Esophagus muscularis mucosa (tissue), 3 donors: ENCODE measurements at regions not wholly inside any gene's neighbourhood (a gene's known extent, or its start where the extent isn't known, plus 50 kb on each side); places are given as distances from the start of the nearest gene placed in this dataset.

ENCODE experiments used
- POLR2A ChIP-seq: fragments of 450-650 bp; IDR thresholded peaks from one replicate; pipeline ENCODE4 v1.6.1; 2017; ENCODE audit warnings: antibody characterized with exemption, moderate library complexity, mild to moderate bottlenecking, low read depth
- POLR2AphosphoS5 ChIP-seq, 2 donors: sonication (generic); formaldehyde crosslinking; IDR thresholded peaks; one replicate each; pipeline ENCODE4 v1.6.1; 2017; ENCODE audit warnings: antibody characterized with exemption in 2 of 2
- TF ChIP-seq, protein P1 (sequence below), 3 experiments: fragments of 200-600 bp in 2 of 3; fragments of 450-650 bp in 1 of 3; sonication (generic) in 2 of 3; IDR thresholded peaks; one replicate each; pipeline ENCODE4 v1.5.1; 2017 to 2019; ENCODE audit warnings: antibody characterized with exemption in 3 of 3, mild to moderate bottlenecking in 2 of 3, moderate library complexity in 1 of 3

DNA sequence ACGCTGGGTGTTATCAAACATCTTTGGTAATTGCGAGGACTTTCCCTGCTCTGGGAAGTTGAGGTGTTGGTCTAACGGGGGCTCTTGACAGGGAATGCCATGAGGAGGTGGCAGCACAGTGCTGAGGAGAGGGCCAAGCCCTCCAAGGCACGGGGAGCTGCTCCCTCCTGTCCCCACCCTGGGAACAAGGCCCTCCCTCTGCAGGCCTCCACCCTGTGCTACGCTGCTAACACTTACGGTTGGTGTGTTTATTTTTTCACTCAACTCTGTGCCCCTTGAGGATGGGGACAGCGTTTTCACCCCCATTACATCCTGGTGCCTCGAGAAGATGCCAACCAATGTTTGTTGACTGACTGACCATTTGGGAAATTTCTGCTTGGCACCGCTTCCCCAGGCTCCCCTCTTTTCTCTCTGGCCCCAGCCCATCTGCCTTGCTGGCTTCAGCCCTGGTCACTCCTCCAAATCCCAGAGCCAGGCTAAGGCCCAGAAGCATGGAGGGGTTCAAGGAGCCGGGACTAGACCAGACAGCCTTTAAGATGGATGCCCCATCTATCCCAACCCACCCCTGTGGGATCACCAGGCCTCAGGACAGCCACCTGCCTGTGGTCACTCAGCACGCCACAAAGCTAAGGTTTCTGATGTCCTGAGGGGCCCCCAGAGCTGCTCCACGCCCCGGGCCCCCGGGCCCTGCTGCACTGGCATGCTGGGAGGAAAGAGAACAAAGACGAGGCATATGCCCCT lies 125.7 kb downstream of the BARX1 start:
- TF ChIP-seq, protein P1, sequence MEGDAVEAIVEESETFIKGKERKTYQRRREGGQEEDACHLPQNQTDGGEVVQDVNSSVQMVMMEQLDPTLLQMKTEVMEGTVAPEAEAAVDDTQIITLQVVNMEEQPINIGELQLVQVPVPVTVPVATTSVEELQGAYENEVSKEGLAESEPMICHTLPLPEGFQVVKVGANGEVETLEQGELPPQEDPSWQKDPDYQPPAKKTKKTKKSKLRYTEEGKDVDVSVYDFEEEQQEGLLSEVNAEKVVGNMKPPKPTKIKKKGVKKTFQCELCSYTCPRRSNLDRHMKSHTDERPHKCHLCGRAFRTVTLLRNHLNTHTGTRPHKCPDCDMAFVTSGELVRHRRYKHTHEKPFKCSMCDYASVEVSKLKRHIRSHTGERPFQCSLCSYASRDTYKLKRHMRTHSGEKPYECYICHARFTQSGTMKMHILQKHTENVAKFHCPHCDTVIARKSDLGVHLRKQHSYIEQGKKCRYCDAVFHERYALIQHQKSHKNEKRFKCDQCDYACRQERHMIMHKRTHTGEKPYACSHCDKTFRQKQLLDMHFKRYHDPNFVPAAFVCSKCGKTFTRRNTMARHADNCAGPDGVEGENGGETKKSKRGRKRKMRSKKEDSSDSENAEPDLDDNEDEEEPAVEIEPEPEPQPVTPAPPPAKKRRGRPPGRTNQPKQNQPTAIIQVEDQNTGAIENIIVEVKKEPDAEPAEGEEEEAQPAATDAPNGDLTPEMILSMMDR (IDR thresholded peaks at IDR 0.05) = no peak
- TF ChIP-seq POLR2A = no peak
- TF ChIP-seq POLR2AphosphoS5 (IDR thresholded peaks at IDR 0.05) = no peak
